Neural cell (in vitro differentiated cells): ENCODE measurements at regions not wholly inside any gene's neighbourhood (a gene's known extent, or its start where the extent isn't known, plus 50 kb on each side); places are given as distances from the start of the nearest gene placed in this dataset.
"Not testable (repeated sequence)": the region's sequence is repeated elsewhere in the genome, so short reads cannot be mapped to it uniquely, and the experiment has no call there.

Experiments used
- CTCF ChIP-seq: fragments of 450-650 bp; IDR thresholded peaks from 2 replicates; pipeline ENCODE4 v1.5.1; 2014; ENCODE audit warnings: antibody characterized with exemption, mild to moderate bottlenecking, moderate library complexity; ENCODE audit not compliant: poor library complexity, severe bottlenecking
- RAD21 ChIP-seq: fragments of 450-650 bp; conservative IDR thresholded peaks from 2 replicates; pipeline ENCODE4 v1.6.1; 2014; ENCODE audit warnings: antibody characterized with exemption, mild to moderate bottlenecking, moderate library complexity
- SMC3 ChIP-seq: fragments of 450-650 bp; conservative IDR thresholded peaks from 2 replicates; pipeline ENCODE4 v1.6.1; 2014; ENCODE audit warnings: antibody characterized with exemption, mild to moderate bottlenecking, moderate library complexity; ENCODE audit not compliant: poor library complexity

GRCh38 chr7:15126653-15127052 lies 224.1 kb upstream of the DGKB start:
- not testable (repeated sequence) for TF ChIP-seq CTCF, SMC3, RAD21
